HL-60/S4 treated with phorbol 12-myristate 13-acetate at 8.2 ng/mL for 4 days and 3 days (cell line): ENCODE measurements at regions not wholly inside any gene's neighbourhood (a gene's known extent, or its start where the extent isn't known, plus 50 kb on each side); places are given as distances from the start of the nearest gene placed in this dataset.
"Not testable (repeated sequence)": the region's sequence is repeated elsewhere in the genome, so short reads cannot be mapped to it uniquely, and the experiment has no call there.

Experiments
- in situ Hi-C: fragments of 300-500 bp; cut with MboI; formaldehyde crosslinking; loops from 2 replicates; pipeline ENCODE4 v1.15.0; 2022; ENCODE audit warnings: low sequenced_read_pairs

- in situ Hi-C loops: no loop called here
These were observed 65.2 kb downstream of the DMRT2 start for GRCh38 chr9:1115370-1115769.

GRCh38 chr9:1117439-1117838, 67.3 kb downstream of the DMRT2 start:
- in situ Hi-C loops: no loop called here

- in situ Hi-C loops: no loop called here
These were observed 70.5 kb downstream of the DMRT2 start for GRCh38 chr9:1120500-1121165.

GRCh38 chr9:1125741-1126140, 75.6 kb downstream of the DMRT2 start:
- in situ Hi-C loops: no loop called here

GRCh38 chr9:1128046-1128445, 77.9 kb downstream of the DMRT2 start:
- in situ Hi-C loops: no loop called here

- in situ Hi-C loops: no loop called here
These were observed 79.2 kb downstream of the DMRT2 start for GRCh38 chr9:1129382-1129781.

- in situ Hi-C loops: no loop called here
These were observed 89.9 kb downstream of the DMRT2 start for GRCh38 chr9:1140057-1140456.

GRCh38 chr9:1151691-1152090, 101.5 kb downstream of the DMRT2 start:
- in situ Hi-C loops: no loop called here

- in situ Hi-C loops: no loop called here
These were observed 102.0 kb downstream of the DMRT2 start for GRCh38 chr9:1152171-1152570.

- in situ Hi-C loops: no loop called here
These were observed 104.6 kb downstream of the DMRT2 start for GRCh38 chr9:1154739-1155138.

- in situ Hi-C loops: no loop called here
These were observed 105.4 kb downstream of the DMRT2 start for GRCh38 chr9:1155602-1156001.

GRCh38 chr9:1156794-1157550, 106.8 kb downstream of the DMRT2 start:
- in situ Hi-C loops: no loop called here

GRCh38 chr9:1157836-1158235, 107.7 kb downstream of the DMRT2 start:
- in situ Hi-C loops: no loop called here

- in situ Hi-C loops: no loop called here
These were observed 120.8 kb downstream of the DMRT2 start for GRCh38 chr9:1170918-1171317.

- in situ Hi-C loops: no loop called here
These were observed 121.4 kb downstream of the DMRT2 start for GRCh38 chr9:1171546-1171945.

GRCh38 chr9:1173211-1173610, 123.1 kb downstream of the DMRT2 start:
- in situ Hi-C loops: no loop called here

GRCh38 chr9:1173993-1174392, 123.8 kb downstream of the DMRT2 start:
- in situ Hi-C loops: no loop called here

- in situ Hi-C loops: no loop called here
These were observed 129.2 kb downstream of the DMRT2 start for GRCh38 chr9:1179366-1179765.

- in situ Hi-C loops: no loop called here
These were observed 134.0 kb downstream of the DMRT2 start for GRCh38 chr9:1184146-1184545.

- in situ Hi-C loops: not testable (repeated sequence)
These were observed 137.0 kb downstream of the DMRT2 start for GRCh38 chr9:1187137-1187536.

- in situ Hi-C loops: not testable (repeated sequence)
These were observed 145.5 kb downstream of the DMRT2 start for GRCh38 chr9:1195636-1196035.

GRCh38 chr9:1198085-1198484, 147.9 kb downstream of the DMRT2 start:
- in situ Hi-C loops: no loop called here

GRCh38 chr9:1200847-1201251, 150.7 kb downstream of the DMRT2 start:
- in situ Hi-C loops: no loop called here
